Hepatocyte (in vitro differentiated cells): ENCODE measurements at regions not wholly inside any gene's neighbourhood (a gene's known extent, or its start where the extent isn't known, plus 50 kb on each side); places are given as distances from the start of the nearest gene placed in this dataset.
"Not testable (repeated sequence)": the region's sequence is repeated elsewhere in the genome, so short reads cannot be mapped to it uniquely, and the experiment has no call there.

ENCODE experiments used
- CTCF ChIP-seq: fragments of 200-600 bp; sonication (generic); IDR thresholded peaks from 2 replicates; pipeline ENCODE4 v1.5.1; 2016; ENCODE audit warnings: antibody characterized with exemption, mild to moderate bottlenecking; ENCODE audit not compliant: poor library complexity
- EZH2 ChIP-seq: fragments of 200-600 bp; sonication (generic); IDR thresholded peaks from 2 replicates; pipeline ENCODE4 v1.6.1; 2016; ENCODE audit warnings: antibody characterized with exemption, mild to moderate bottlenecking, borderline replicate concordance

GRCh38 chr12:83226960-83227359, 540.3 kb downstream of the TMTC2 start:
- TF ChIP-seq EZH2, CTCF: not testable (repeated sequence)
